CD4-positive, alpha-beta T cell treated with Interleukin-10 for 1 hour (primary cell): ENCODE measurements at regions not wholly inside any gene's neighbourhood (a gene's known extent, or its start where the extent isn't known, plus 50 kb on each side); places are given as distances from the start of the nearest gene placed in this dataset.
"Not testable (repeated sequence)": the region's sequence is repeated elsewhere in the genome, so short reads cannot be mapped to it uniquely, and the experiment has no call there.

ENCODE experiments used
- DNase-seq: peaks from one replicate; pipeline ENCODE4 v3.0.0-alpha.2; 2020

DNA sequence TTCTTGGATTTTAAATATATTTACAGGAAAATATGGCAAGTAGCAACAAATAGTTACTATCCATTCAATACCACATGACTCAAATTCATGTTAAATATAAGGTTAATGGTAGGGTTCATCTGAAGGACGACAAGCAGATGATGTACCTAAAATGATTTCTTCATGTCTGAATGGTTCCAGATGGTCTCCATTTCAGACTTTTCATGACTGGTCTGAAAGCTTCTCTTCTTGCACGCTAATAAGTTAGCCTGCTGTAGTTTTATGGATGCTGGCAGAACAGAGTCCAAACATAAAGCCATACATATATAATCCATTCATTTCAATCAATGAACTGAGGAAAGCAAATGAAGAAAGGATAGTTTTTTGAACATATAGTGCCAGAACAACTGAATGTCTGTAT lies 257.0 kb upstream of the MGAT4C start:
- DNase-seq = no peak

- DNase-seq = no peak
Observed at GRCh38 chr12:86496595-86496994, 240.4 kb upstream of the MGAT4C start.

DNA sequence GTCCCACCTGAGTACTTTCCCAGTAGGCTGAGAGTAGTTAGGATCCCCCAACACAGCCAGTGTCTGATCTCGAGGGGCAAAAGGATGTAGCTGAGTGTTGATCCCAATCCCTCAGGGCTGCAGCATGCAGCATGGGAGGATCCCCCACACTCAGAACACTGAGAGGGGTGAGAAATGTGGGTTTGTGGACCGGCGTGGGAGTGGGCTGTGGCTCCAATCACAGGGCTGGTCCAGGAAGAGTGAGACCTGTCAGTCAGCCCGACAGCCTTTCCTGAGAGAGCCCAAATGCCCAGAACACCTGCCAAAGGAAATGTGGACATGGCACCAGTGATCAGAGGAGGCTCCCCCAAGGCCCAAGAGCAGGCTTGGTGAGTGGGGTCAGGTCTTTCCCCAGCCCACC lies 228.3 kb upstream of the MGAT4C start:
- DNase-seq = no peak

DNA sequence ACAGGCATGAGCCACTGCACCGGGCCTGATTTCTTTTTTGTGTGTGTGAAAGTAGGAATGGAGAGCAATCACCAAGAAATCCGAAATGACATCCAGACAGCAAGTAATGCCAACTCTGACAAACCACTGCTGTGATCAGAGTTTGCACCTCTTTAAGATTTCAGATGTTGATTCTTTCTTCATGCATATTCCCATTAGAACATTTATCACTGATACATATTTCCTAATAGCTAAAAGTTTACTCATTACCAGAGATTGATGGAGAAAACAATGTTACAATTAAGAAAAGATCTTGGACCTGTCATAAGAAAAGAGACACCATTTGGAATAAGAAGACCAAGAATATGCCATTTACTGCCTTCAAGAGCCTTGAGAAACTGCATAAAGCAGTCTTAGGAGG lies 217.0 kb upstream of the MGAT4C start:
- DNase-seq = no peak

DNA sequence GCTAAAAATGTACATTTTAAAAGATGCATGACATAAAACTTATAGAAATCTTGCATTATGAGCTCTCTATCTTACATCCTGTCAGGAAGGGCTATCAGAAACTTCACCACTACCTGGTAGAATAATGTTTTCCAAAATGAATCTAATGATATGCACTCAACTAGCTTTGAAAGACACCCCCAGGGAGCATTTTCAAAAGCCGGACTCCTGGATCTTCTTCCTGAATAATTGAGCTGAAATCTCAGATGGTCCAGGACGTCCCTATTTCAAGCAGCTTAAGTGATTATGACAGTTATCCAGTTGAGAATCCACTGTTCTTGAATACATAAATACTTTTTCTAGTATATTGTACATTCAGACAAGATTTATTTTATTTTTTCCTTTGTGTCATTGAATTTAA lies 200.6 kb upstream of the MGAT4C start:
- no peak for DNase-seq

DNA sequence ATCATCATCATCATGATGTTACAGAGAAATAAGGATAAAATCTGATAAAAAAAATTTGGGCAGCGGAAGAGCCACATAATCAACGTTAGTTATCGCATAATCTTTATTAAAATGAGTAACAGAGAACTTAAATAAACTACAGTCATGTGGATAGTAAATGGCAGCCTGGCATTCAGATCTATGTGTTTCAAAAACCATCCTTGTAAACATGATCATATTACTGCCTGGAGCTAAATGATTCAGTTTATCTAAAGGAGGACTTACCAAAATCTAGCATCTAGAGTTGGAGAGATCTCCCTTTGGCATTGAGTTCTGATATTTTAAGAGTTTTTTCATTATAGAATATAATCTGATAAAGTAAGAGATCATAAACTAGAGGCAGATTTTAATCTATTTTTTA lies 200.1 kb upstream of the MGAT4C start:
- no peak for DNase-seq

DNA sequence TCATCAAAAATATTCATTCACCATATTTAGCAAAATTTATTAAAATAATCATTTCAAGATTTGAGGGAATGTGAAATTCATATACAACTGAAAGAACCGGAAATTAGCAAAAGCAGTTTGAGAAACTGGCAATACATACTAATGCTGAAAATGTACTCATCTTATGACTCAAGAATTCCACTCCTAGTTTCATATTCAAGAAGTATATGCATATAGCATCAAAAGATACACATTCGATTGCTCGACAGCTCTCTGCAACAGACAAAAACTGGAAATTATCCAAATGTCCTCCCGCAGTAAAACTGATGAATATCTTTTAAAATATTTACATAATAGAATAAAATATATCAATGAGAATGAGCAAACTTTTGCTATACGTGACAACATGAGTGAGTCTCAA lies 189.2 kb upstream of the MGAT4C start:
- no peak for DNase-seq

DNA sequence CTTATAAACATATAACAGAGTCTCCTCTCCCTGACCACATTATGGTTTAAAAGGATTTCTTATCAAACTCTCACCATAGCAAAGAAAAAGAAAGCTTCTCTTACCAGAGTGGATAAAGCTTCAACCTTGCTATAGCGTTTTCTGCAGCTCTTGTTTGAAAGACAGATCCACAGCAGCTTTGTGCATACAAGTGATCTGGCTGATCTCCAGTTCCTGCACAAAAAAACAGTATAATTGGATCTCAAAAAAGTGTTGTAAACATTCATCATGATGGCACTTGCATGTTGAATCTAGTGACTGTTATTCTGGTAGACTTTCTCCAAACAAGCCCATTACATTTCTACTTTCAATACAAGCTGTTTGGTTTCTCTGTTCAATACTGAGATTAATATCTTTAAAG lies 178.9 kb upstream of the MGAT4C start:
- DNase-seq = no peak

DNA sequence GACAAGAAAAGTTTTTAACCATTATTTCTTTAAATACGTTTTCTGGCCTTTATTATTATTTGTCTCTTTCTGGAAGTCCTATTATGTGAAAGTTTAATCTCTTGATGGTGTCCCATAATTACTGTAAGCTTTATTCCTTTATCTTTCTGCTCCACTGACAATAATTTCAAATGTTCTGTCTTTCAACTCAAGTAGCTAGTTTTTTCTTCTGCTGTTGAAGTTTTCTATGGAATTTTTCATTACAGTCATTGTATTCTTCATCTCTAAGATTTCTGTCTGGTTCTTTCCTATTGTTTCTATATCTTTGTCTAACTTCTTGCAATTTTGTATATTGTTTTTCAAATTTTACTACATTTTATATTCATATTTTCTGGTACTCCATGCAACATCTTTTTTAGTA lies 173.6 kb upstream of the MGAT4C start:
- DNase-seq = no peak

DNA sequence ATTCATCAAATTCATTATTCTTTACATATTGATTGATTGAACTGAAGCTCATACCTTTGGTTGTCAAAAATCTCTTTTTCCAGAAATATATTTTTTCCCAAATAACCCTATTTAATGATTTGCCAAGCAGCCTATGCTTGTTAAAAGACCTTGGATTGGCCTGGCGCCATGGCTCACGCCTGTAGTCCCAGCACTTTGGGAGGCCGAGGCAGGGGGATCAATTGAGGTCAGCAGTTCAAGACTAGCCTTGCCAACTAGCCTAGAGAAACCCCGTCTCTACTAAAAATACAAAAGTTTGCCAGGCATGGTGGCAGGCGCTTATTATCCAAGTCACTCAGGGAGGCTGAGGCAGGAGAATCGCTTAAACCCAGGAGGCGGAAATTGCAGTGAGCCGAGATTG lies 165.1 kb upstream of the MGAT4C start:
- DNase-seq = no peak

GRCh38 chr12:86414201-86414600 lies 158.0 kb upstream of the MGAT4C start:
- no peak for DNase-seq

GRCh38 chr12:86411710-86412109 lies 155.5 kb upstream of the MGAT4C start:
- DNase-seq = no peak

DNA sequence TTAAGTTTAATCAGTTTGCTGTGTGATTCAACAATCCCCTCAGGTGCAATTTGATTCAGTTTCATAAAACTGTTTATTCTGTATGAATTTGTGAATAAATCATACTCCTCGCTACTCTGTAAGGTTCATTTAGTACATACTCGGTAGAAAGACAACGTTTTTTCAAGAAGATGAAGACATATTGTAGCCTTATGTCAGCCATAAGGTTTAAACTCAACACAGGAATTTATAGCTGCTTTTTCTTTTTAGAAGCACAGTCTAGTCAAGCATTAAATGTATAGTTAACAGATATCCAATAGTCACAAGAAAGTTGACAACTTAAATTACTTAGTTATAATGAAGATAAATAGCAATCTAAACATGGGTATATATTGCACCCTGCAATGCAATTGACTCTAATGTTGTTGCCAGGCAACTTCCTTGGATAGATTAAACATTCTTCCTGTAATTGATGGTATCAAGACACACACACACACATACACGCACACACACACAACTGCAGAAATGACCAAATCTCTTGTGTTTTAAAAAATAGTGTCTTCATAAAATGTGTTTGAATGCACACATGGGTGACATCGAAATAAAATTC lies 151.5 kb upstream of the MGAT4C start:
- DNase-seq = no peak

- no peak for DNase-seq
Observed at GRCh38 chr12:86389949-86390348, 133.8 kb upstream of the MGAT4C start.

- DNase-seq = no peak
Observed at GRCh38 chr12:86387591-86388145, 131.5 kb upstream of the MGAT4C start.

- not testable (repeated sequence) for DNase-seq
Observed at GRCh38 chr12:86383759-86384158, 127.6 kb upstream of the MGAT4C start.

DNA sequence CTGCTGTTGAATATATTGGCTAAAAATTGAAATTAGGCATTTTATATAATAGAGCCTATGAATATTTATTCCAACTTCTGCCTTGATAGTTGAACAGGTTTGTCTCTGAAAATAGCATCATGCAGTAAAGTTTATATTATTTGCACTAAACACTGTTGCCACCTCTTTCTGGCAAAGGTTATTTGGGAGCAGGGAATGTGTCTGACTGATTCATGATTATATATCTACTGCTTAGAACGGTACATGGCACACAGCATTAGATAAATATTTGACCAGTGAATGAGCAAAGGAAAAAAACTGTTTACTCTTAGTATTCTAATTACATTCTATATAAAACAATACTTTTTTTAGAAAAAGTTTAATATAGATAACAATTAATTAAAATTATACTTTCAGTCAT lies 123.1 kb upstream of the MGAT4C start:
- no peak for DNase-seq

- no peak for DNase-seq
Observed at GRCh38 chr12:86376052-86376451, 119.9 kb upstream of the MGAT4C start.

DNA sequence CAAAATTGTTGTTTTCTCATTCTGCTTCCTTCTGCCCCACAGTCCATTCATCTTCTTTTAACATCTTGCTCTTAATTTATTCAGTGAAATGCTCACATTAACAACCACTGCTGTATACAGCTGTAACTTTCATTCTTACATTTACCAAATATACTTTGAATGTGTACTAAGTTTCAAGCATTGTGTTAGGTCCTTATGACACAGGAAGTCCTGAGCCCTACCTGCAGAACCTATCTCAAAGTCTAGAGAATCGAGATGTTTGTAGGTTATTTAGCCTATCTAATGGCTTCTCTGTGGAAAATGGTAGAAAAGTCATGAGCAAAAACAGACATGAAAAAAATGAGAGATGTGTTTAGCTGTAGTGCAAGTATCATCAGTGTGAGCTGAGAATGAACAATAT lies 117.6 kb upstream of the MGAT4C start:
- no peak for DNase-seq

GRCh38 chr12:86367137-86367536 lies 110.9 kb upstream of the MGAT4C start:
- DNase-seq = no peak

DNA sequence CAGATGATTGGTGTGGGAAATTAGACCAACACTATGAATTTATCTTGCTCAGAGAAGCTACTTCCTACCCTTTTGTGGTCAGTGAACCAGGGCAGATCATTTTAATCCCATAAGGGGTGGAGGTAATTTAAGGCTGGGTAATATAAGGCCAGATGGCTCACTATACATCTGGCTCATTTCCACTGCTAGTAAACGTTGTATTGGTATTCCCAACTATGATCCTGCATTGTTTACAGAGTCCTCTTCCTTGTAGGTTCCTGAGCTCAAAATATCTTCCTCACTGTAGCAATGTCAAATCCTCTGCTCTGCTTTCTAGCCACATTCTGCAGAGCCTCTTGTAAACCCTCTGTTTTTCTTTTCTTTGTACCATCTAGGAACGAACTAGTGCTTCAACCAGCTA lies 93.0 kb upstream of the MGAT4C start:
- no peak for DNase-seq

GRCh38 chr12:86333955-86334522 lies 77.8 kb upstream of the MGAT4C start:
- DNase-seq = no peak

DNA sequence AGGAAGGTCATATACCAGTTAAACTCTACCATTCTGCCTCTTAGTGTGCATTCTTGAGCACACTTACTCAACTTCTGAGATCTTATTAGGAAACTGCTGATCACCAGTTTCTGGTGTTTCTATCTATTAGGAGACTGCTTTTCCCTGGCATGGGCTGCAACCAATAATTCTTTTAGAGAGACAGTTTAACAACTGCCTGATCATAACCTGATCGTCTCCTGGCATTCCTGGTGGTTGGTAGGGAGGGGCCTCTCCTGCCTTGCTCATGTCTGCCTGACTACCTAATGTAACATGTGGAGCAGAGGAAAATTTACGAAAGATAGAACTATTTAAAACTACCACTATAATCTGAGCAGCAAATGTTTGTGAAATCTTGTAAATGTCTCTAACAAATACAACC lies 75.3 kb upstream of the MGAT4C start:
- DNase-seq = no peak

DNA sequence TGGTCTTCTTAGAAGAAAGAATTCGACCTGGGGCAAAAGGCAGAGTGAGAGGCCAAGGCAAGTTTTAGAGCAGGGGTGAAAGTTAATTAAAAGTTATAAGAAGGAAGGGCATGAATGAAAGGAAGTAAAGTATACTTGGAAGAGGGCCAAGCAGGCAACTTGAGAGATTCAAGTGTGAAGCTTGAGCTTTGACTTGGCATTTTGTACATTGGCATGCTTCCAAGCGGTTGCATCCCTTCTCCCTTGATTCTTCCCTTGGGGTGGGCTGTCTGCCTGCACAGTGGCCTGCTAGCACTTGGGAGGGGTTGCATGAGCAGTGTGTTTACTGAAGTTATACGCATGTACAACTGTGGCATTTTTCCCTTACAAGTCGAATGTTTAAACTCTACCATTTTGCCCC lies 74.8 kb upstream of the MGAT4C start:
- no peak for DNase-seq

- no peak for DNase-seq
Observed at GRCh38 chr12:86312232-86312631, 56.0 kb upstream of the MGAT4C start.
